ENCODE measurements at regions not wholly inside any gene's neighbourhood (a gene's known extent, or its start where the extent isn't known, plus 50 kb on each side); places are given as distances from the start of the nearest gene placed in this dataset.

- DNase-seq: no peak
Observed at GRCh38 chr5:152337484-152337883, 67.6 kb downstream of the NMUR2 start.

- DNase-seq: no peak
Observed at GRCh38 chr5:152335461-152335860, 69.6 kb downstream of the NMUR2 start.

- DNase-seq: no peak
Observed at GRCh38 chr5:152332716-152333460, 72.2 kb downstream of the NMUR2 start.

- DNase-seq: no peak
Observed at GRCh38 chr5:152331718-152332117, 73.4 kb downstream of the NMUR2 start.

GRCh38 chr5:152331006-152331405 is 74.1 kb downstream of the NMUR2 start:
- no peak for DNase-seq

- no peak for DNase-seq
Observed at GRCh38 chr5:152329761-152330283, 75.3 kb downstream of the NMUR2 start.

GRCh38 chr5:152329207-152329606 is 75.9 kb downstream of the NMUR2 start:
- no peak for DNase-seq

- no peak for DNase-seq
Observed at GRCh38 chr5:152315942-152316341, 89.1 kb downstream of the NMUR2 start.

GRCh38 chr5:152314196-152314829 is 90.8 kb downstream of the NMUR2 start:
- no peak for DNase-seq

- DNase-seq: no peak
Observed at GRCh38 chr5:152309926-152310450, 95.1 kb downstream of the NMUR2 start.

GRCh38 chr5:152306386-152306785 is 98.7 kb downstream of the NMUR2 start:
- no peak for DNase-seq

GRCh38 chr5:152305525-152305924 is 99.6 kb downstream of the NMUR2 start:
- no peak for DNase-seq

- DNase-seq: no peak
Observed at GRCh38 chr5:152303841-152304240, 101.2 kb downstream of the NMUR2 start.

- no peak for DNase-seq
Observed at GRCh38 chr5:152297866-152298265, 107.2 kb downstream of the NMUR2 start.

GRCh38 chr5:152293189-152293588 is 111.9 kb downstream of the NMUR2 start:
- no peak for DNase-seq

- DNase-seq: no peak
Observed at GRCh38 chr5:152290181-152290580, 114.9 kb downstream of the NMUR2 start.

- DNase-seq: no peak
Observed at GRCh38 chr5:152288917-152289595, 116.0 kb downstream of the NMUR2 start.

- DNase-seq: no peak
Observed at GRCh38 chr5:152288499-152288898, 116.6 kb downstream of the NMUR2 start.

GRCh38 chr5:152285764-152286163 is 119.3 kb downstream of the NMUR2 start:
- DNase-seq: no peak

GRCh38 chr5:152282331-152282730 is 122.7 kb downstream of the NMUR2 start:
- no peak for DNase-seq

GRCh38 chr5:152277936-152278335 is 127.1 kb downstream of the NMUR2 start:
- no peak for DNase-seq

GRCh38 chr5:152274224-152274623 is 130.9 kb downstream of the NMUR2 start:
- DNase-seq: no peak

- no peak for DNase-seq
Observed at GRCh38 chr5:152271420-152271819, 133.7 kb downstream of the NMUR2 start.

- DNase-seq: no peak
Observed at GRCh38 chr5:152270096-152270495, 135.0 kb downstream of the NMUR2 start.
